CD4-positive, alpha-beta T cell treated with Interleukin-1 beta for 1 hour (primary cell): ENCODE measurements at regions not wholly inside any gene's neighbourhood (a gene's known extent, or its start where the extent isn't known, plus 50 kb on each side); places are given as distances from the start of the nearest gene placed in this dataset.

ENCODE experiments used
- DNase-seq, 2 donors: peaks; one replicate each; pipeline ENCODE4 v3.0.0-alpha.2; 2020 to 2022

GRCh38 chr7:96638669-96639068, 71.0 kb downstream of the SEM1 start:
- DNase-seq: no peak

- no peak for DNase-seq
Observed at GRCh38 chr7:96637522-96637921, 72.1 kb downstream of the SEM1 start.

- DNase-seq: no peak
Observed at GRCh38 chr7:96636979-96637378, 72.7 kb downstream of the SEM1 start.

- no peak for DNase-seq
Observed at GRCh38 chr7:96636342-96636860, 73.2 kb downstream of the SEM1 start.

- DNase-seq: no peak
Observed at GRCh38 chr7:96629884-96630283, 79.8 kb downstream of the SEM1 start.

DNA sequence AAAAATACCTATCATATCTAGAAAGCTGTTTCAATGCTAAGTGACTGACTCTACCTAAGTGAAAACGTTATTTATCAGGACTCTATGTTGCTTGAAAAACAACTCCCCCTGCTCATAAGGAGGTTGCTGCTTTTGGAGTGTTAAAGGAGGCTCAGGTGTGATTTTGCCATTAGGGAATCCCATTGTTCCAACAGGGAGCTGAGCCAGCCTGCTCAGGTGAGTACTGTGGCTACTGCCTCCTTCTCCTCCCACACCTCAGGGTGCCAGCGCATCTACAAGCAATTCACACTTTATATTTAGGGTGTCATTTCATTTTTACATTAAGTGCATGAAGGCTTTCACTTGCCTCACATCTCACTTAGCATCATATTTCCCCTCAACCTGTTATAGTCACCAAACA, 84.7 kb downstream of the SEM1 start:
- no peak for DNase-seq

DNA sequence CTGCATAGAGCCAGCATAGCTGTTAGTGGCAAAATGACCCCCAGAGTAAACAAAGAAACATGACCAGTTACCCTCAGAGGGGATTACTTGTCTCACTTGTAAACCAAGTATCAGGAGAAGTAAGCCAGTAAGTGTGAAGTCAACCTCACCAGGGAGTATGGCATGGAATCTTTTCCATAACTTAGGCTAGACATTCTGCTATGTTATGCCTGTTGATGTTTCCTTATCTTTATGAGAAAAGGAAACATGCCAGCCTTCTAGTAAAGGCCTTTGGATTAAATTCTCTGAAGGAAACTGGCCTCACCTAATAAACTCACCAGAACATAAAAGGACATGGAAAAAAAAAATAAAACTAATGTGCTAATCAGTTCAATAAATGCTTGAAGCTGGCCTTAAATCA, 87.7 kb downstream of the SEM1 start:
- no peak for DNase-seq

GRCh38 chr7:96614154-96614867, 95.3 kb downstream of the SEM1 start:
- no peak for DNase-seq

GRCh38 chr7:96612034-96612433, 97.6 kb downstream of the SEM1 start:
- DNase-seq: no peak

GRCh38 chr7:96605045-96605716, 104.5 kb downstream of the SEM1 start:
- no peak for DNase-seq

DNA sequence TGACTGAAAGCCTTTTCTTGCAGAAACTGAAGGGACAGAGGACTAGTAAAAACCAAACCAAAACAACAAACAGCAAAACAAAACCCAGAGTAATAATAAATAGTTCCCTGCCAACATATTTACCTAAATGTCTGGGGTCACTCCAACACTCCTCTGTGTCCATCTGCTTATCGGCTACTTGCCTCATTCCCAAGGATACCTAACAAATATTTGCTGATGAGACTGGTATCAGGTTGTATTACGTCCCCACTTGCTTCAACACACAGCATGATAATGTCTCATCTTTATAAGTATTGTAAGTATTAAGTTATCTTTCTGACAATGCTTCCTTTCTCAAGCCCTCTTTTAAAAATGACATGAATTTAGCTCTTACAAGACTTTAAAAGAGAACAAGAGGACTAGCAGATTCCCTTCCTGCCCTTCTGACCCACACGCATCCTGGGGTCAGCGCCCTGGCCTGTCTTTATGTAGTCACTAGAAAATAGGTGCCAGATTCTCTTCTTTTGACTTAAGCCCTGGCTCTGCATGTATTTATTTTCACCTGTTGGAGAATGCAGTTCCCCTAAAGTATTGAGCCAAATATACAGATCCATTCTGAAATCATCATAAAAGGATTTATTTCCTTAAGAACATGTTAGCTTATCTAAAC, 110.2 kb downstream of the SEM1 start:
- no peak for DNase-seq

DNA sequence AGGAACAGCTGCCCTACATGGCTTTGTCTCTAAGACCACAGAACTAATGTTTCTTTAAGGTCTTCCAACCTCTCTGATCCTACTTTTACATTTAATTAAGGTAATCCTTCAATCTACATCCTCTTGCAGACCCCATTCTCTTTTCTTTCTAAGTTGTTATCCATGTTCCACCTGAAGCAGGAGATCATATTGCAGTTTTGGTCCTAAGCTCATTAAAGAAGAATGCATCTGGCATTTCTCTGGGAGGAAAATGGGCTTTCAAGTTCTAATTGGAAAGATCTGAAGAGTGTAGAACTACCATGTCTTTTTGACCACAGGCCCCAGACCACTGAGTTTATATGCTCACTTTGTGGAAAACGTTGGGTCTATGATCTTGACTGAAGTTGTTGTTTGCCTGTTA, 111.2 kb downstream of the SEM1 start:
- no peak for DNase-seq

GRCh38 chr7:96596120-96596826, 113.4 kb downstream of the SEM1 start:
- no peak for DNase-seq

DNA sequence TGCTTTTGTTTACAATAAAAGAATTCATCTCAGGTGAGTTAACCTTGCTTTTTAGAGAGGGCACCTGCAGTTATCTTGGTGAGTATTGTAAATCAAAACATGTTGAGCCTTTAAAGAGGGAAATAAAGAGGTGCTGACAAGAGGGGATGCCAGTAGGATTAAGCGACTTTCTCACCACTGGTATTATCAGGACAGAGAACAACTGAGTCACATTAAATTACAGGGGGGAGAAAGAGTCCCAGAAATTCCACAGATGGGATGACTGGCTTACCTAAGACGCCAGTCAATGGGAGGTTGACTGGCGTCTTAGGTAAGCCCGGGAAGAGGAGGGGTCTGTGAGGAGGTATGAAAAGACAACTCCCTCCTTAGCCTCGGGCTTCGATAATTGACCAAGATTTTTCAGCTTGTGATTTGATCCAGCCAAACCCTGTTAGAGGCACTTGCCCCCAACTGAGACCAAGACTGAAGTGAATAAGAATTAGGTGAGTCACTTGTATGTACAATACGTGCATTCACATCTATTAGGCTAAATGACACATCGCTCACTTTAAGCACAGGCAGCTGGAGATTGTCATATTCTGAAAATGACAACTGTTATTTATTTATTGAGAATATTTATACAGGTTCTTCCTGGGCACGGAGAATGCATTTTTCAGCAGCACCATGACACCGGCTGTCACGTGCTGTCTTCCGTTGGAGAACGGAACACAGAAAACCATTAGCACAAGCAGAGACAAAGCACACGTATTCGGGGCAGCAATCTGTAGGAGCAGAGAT, 117.6 kb downstream of the SEM1 start:
- no peak for DNase-seq

DNA sequence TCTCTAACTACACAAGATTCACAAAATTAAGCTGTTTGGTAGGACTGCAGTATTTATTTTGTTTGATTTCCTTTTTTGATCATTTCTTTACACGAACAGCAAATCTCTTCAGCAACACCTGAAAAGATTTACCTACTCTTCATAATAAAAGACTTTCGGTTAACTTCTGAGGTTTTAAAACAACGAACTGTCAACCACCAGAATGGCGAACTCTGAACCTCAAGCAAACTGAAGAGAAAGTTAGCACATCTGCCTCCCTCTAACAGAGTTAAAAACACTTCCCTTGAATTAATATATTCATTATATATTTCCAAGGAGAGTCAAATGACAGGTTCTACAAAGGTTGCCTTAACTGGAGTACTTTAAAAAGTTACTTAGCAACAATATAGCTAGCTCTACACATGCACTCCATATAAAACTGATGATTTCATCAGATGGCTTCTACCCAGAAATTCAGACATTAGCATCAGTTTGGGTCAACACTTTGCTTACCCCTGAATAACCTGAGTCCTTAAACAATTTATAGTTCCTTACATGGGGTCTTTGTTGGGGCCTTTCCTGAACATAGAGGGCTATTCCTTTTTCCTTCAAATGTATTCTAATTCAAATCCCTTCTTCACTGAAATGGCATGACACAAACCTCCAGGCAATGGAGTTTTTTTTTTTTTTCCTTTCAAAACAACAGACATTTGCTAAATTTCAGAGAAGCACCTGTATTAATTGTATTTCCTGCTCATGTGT, 118.3 kb downstream of the SEM1 start:
- DNase-seq: no peak

- no peak for DNase-seq
Observed at GRCh38 chr7:96589038-96589437, 120.6 kb downstream of the SEM1 start.

DNA sequence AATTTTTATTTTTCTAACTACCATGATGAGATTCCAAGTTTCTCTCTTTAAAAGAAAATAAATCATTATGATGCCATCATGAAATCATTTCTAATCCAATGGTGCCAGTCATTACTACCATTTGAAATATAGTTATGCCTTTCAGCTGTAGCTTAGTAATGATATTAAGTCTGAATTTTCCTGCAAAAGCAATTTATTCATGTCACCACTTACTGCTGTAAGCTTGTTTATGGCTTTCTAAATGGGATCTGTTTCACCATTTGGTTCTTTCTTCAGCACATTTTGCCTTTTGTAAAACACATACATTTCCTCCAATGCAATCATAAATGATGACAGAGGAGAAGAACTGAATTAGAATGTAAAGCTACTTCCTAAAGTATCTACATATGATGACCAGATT, 130.5 kb downstream of the SEM1 start:
- no peak for DNase-seq

- no peak for DNase-seq
Observed at GRCh38 chr7:96578606-96579005, 131.0 kb downstream of the SEM1 start.

DNA sequence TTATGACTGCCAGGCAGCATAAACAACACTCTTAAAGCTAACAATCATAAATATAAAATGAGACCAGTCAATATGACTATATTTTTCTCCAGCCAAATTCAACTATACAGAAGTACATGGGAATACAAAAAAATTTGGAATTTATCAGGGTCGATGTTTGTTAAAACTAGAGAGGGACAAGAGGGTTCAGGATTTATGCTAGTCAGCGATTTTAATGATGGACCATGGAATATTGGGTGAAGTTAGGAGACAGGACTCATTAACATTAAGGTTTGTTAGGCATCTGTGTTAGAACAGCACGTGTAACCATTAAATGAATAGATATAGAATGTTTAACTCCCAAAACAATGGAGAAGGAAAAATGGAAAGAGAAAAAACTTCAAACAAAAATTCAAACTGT, 146.2 kb downstream of the SEM1 start:
- DNase-seq: no peak

DNA sequence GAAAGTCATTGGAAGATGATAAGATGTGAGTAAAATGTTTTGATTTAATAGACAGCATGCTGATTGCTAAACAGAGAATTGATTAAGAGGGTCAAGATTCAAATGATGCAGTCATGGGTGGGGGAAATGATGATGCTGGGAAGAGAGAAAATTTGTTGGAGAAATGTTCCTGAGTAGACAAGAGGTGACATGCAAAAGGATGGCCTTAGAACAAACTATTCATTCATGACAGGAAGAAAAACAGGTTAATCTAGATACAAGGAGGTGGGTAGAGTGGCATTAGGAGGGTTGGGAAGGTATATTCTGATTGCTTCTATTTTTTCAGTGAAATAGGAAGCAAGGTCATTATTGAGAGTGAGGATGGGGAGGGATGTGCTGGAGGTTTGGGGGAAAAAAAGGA, 146.7 kb downstream of the SEM1 start:
- no peak for DNase-seq

GRCh38 chr7:96562458-96562857, 147.2 kb downstream of the SEM1 start:
- no peak for DNase-seq

- no peak for DNase-seq
Observed at GRCh38 chr7:96561892-96562291, 147.8 kb downstream of the SEM1 start.
